ENCODE measurements at regions not wholly inside any gene's neighbourhood (a gene's known extent, or its start where the extent isn't known, plus 50 kb on each side); places are given as distances from the start of the nearest gene placed in this dataset.
"Not testable (repeated sequence)": the region's sequence is repeated elsewhere in the genome, so short reads cannot be mapped to it uniquely, and the experiment has no call there.

DNA sequence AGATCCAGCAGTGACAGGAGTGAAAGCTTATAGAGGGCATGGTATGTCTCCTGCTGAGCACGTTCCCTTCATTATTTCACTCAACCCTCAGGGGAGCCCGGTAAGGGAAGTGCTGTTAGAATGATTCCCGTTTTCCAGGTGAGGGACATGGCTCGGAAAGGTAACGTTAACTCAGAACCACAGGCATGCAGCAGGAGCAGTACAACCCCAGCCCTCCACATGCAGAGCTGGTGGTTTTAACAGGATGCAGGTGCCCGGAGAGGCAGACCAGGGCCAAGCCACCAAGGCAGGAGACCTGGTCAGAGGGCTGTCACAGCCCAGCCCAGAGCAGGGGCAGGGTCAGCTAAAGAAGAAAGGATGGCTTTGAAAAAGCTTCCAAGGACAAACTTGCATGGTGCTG, 268.5 kb downstream of the SH3BP4 start:
- TF ChIP-seq, protein P1, sequence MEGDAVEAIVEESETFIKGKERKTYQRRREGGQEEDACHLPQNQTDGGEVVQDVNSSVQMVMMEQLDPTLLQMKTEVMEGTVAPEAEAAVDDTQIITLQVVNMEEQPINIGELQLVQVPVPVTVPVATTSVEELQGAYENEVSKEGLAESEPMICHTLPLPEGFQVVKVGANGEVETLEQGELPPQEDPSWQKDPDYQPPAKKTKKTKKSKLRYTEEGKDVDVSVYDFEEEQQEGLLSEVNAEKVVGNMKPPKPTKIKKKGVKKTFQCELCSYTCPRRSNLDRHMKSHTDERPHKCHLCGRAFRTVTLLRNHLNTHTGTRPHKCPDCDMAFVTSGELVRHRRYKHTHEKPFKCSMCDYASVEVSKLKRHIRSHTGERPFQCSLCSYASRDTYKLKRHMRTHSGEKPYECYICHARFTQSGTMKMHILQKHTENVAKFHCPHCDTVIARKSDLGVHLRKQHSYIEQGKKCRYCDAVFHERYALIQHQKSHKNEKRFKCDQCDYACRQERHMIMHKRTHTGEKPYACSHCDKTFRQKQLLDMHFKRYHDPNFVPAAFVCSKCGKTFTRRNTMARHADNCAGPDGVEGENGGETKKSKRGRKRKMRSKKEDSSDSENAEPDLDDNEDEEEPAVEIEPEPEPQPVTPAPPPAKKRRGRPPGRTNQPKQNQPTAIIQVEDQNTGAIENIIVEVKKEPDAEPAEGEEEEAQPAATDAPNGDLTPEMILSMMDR (IDR thresholded peaks at IDR 0.05) = no peak
- H3K27ac Mint-ChIP-seq = no peak overlapping the region
- POLR2A ChIA-PET = no interaction called here
- H3K4me3 Mint-ChIP-seq = no peak overlapping the region
- ATAC-seq (ENCODE audit: low read depth) = no peak
- H3K27me3 Mint-ChIP-seq = peaks cover 15% of the 10 kb centered on the region
- intact Hi-C loops (cut with micrococcal nuclease) = no loop called here
- DNase-seq = no peak
- CTCF ChIA-PET = no interaction called here
- H3K36me3 Mint-ChIP-seq (ENCODE audit: low read depth) = no peaks in the 10 kb centered on the region
- H3K4me1 Mint-ChIP-seq = no peaks in the 10 kb centered on the region
- no peaks in the 10 kb centered on the region for H3K9me3 Mint-ChIP-seq

DNA sequence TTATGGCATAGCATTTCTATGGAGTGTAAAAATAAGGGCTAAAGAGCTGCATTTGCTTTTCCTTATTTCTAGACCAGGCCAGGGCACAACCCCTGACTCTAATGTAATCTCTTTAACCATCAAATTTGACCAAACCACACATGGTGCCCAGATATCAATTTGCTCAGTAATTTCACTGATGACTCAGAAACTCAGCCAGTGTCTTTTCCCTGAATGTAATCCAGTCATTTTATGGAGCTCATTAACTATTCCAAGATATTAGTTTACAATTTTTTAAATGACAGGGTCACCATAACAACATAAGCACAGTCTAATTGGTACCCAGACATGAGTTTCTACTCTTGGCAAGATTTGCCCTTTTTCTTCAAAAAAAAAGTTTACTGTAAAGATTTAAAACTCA, 270.8 kb upstream of the AGAP1 start:
- no peaks in the 10 kb centered on the region for H3K9me3 Mint-ChIP-seq
- TF ChIP-seq, protein P1 (IDR thresholded peaks at IDR 0.05) = no peak

DNA sequence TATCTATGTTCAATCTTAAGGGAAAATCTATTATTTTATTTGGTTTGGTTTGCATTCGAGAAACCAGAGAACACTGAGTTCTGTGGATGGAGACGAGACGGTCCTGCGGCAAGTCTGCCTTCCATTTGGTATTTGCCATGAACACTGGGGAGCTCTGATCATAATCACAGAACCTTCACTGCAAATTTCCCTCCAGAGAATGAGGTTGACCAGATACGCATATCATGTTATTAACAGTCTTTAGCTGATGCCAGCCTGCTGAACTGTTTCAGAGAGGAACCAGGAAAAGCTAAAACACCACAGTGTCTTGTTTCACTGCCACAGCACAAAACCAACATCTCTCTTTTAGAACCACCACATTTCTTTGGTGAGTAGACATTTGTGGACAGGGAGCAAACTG, 269.4 kb upstream of the AGAP1 start:
- intact Hi-C loops (cut with micrococcal nuclease) = no loop called here
- no peaks in the 10 kb centered on the region for H3K9me3 Mint-ChIP-seq
- CTCF ChIA-PET = no interaction called here
- H3K27me3 Mint-ChIP-seq = peaks cover 9% of the 10 kb centered on the region
- ATAC-seq (ENCODE audit: low read depth) (no peak), DNase-seq (no peak)
- no peaks in the 10 kb centered on the region for H3K36me3 Mint-ChIP-seq (ENCODE audit: low read depth)
- POLR2A ChIA-PET = no interaction called here
- no peak overlapping the region for H3K4me3 Mint-ChIP-seq
- no peaks in the 10 kb centered on the region for H3K4me1 Mint-ChIP-seq
- H3K27ac Mint-ChIP-seq = no peak overlapping the region
- TF ChIP-seq, protein P1 (IDR thresholded peaks at IDR 0.05) = no peak

More for the DNA sequence above, 270.8 kb upstream of the AGAP1 start:
- H3K36me3 Mint-ChIP-seq (ENCODE audit: low read depth) = no peaks in the 10 kb centered on the region
- DNase-seq = no peak
- H3K4me3 Mint-ChIP-seq = no peak overlapping the region
- ChIA-PET CTCF (no interaction called here), POLR2A (no interaction called here)
- intact Hi-C loops (cut with micrococcal nuclease) = no loop called here
- no peak overlapping the region for H3K27ac Mint-ChIP-seq
- peaks cover 6% of the 10 kb centered on the region for H3K27me3 Mint-ChIP-seq
- no peaks in the 10 kb centered on the region for H3K4me1 Mint-ChIP-seq
- ATAC-seq (ENCODE audit: low read depth) = no peak

DNA sequence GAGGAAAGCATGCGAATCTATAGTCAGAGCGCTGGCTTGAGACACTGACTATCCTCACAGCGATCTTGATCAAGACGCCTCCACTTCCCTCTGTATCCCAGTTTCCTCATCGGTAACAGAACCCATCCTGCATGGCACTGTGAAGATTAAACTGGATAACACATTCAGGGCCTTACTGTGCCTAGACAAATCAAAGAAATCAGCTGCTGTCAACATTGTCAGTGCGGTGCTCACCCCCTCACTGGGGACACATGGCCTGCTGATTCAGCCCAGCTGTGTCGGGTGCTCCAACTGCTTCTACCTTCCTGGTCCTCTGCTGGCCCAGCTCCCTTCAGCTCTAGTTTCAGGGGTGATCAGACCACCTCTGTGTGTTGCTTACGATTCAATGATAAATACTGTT, 268.6 kb upstream of the AGAP1 start:
- Mint-ChIP-seq H3K4me1 (no peaks in the 10 kb centered on the region), H3K27ac (no peak overlapping the region), H3K36me3 (ENCODE audit: low read depth) (no peaks in the 10 kb centered on the region), H3K4me3 (no peak overlapping the region), H3K27me3 (peaks cover 8% of the 10 kb centered on the region), H3K9me3 (no peaks in the 10 kb centered on the region)
- ChIA-PET CTCF (no interaction called here), POLR2A (no interaction called here)
- no peak for DNase-seq
- intact Hi-C loops (cut with micrococcal nuclease) = no loop called here
- no peak for ATAC-seq (ENCODE audit: low read depth)
- TF ChIP-seq, protein P1 (IDR thresholded peaks at IDR 0.05) = no peak

DNA sequence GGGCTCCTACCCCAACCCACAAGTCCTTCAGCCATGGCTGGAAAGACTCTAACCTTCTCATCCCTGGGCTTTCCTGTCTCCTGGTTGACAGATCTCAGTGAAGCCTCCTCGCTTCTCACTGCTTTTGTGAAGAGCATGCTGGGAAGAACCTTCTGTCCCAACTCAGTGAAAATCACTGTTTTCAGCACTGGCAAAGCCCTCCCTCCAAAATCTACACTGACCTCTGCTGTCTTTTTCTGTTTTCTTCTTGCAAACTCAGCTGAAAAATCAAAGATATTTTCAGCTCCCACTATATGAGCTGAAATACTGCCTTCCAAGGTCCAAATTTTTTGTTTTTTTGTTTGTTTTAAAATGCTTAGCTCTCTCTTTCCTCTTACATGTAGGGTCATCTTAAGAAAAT, 266.3 kb upstream of the AGAP1 start:
- ChIA-PET CTCF (no interaction called here), POLR2A (no interaction called here)
- TF ChIP-seq, protein P1 (IDR thresholded peaks at IDR 0.05) = no peak
- peaks cover 8% of the 10 kb centered on the region for H3K27me3 Mint-ChIP-seq
- H3K4me1 Mint-ChIP-seq = no peaks in the 10 kb centered on the region
- ATAC-seq (ENCODE audit: low read depth) (no peak), DNase-seq (no peak)
- no peak overlapping the region for H3K27ac Mint-ChIP-seq
- intact Hi-C loops (cut with micrococcal nuclease) = no loop called here
- no peaks in the 10 kb centered on the region for H3K9me3 Mint-ChIP-seq
- no peaks in the 10 kb centered on the region for H3K36me3 Mint-ChIP-seq (ENCODE audit: low read depth)
- no peak overlapping the region for H3K4me3 Mint-ChIP-seq

DNA sequence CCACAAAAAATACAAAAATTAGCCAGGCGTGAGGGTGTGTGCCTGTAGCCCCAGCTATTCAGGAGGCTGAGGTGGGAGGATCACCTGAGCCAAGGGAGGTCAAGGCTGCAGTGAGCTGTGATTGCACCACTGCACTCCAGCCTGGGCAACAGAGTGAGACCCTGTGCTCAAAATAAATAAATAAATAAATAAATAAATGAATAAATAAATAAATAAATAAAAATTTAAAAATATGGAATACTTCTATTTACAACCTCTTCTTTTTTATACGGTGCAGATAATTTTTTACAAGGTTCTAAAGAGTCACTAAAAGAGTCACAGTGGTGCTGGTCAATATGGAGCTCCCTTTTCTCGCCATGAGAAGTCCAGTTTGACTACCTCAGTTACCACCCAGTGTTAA, 265.4 kb upstream of the AGAP1 start:
- H3K27me3 Mint-ChIP-seq, CTCF ChIA-PET: not testable (repeated sequence)

More for the DNA sequence above, 265.4 kb upstream of the AGAP1 start:
- H3K36me3 Mint-ChIP-seq (ENCODE audit: low read depth); H3K27ac Mint-ChIP-seq; POLR2A ChIA-PET; intact Hi-C loops (cut with micrococcal nuclease); H3K4me1 Mint-ChIP-seq; DNase-seq; ATAC-seq (ENCODE audit: low read depth); H3K4me3 Mint-ChIP-seq; H3K9me3 Mint-ChIP-seq: not testable (repeated sequence)
